ENCODE measurements at regions not wholly inside any gene's neighbourhood (a gene's known extent, or its start where the extent isn't known, plus 50 kb on each side); places are given as distances from the start of the nearest gene placed in this dataset.

DNA sequence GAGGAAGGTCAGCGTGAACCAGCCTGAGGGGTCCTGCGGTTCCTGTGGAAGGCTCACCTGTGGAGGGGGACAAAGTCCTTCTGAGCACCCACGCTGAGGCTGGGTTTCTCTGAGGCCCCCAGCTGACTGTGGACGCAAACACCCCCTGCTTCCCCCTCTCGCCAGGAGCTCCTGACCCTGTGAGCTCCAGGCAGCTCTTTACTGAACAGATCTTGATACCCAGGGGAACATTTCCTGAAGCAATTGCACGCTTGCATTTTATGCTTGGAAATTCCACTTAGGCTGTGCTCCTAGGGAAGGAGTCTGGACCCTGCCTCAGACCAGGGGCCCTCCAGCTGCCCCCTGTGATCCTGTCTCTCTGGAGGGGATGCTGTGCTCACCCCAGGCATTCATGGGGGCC, 454.2 kb upstream of the B3GAT1 start:
- H3K27ac Mint-ChIP-seq, result no peak overlapping the region
- no peak for DNase-seq
- CTCF ChIA-PET, result no interaction called here
- no peak overlapping the region for H3K4me3 Mint-ChIP-seq
- POLR2A ChIA-PET, result no interaction called here
- intact Hi-C loops (cut with micrococcal nuclease), result no loop called here
- peaks cover 2% of the 10 kb centered on the region for H3K4me1 Mint-ChIP-seq
- ATAC-seq (ENCODE audit: low read depth), result no peak
- TF ChIP-seq, protein P1, sequence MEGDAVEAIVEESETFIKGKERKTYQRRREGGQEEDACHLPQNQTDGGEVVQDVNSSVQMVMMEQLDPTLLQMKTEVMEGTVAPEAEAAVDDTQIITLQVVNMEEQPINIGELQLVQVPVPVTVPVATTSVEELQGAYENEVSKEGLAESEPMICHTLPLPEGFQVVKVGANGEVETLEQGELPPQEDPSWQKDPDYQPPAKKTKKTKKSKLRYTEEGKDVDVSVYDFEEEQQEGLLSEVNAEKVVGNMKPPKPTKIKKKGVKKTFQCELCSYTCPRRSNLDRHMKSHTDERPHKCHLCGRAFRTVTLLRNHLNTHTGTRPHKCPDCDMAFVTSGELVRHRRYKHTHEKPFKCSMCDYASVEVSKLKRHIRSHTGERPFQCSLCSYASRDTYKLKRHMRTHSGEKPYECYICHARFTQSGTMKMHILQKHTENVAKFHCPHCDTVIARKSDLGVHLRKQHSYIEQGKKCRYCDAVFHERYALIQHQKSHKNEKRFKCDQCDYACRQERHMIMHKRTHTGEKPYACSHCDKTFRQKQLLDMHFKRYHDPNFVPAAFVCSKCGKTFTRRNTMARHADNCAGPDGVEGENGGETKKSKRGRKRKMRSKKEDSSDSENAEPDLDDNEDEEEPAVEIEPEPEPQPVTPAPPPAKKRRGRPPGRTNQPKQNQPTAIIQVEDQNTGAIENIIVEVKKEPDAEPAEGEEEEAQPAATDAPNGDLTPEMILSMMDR (IDR thresholded peaks at IDR 0.05), result no peak
- H3K27me3 Mint-ChIP-seq, result no peaks in the 10 kb centered on the region
- no peaks in the 10 kb centered on the region for H3K36me3 Mint-ChIP-seq (ENCODE audit: low read depth)
- H3K9me3 Mint-ChIP-seq, result no peaks in the 10 kb centered on the region

DNA sequence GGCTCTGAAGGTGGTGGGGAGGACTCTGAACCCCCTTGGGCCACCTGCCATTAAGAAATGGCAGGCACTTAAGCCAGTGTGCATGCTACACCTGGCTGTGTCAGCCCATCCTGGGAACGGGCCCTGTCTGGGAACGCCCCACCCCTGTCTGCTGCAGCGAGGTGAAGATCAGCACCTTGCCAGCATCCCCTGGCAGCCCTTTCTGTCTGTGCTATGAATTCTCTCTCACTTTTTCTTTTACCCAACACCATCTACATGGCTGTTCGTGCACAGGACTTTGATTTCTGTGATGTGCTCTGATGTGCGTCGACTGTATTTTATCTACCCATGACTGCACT, 452.9 kb upstream of the B3GAT1 start:
- no peaks in the 10 kb centered on the region for H3K36me3 Mint-ChIP-seq (ENCODE audit: low read depth)

DNA sequence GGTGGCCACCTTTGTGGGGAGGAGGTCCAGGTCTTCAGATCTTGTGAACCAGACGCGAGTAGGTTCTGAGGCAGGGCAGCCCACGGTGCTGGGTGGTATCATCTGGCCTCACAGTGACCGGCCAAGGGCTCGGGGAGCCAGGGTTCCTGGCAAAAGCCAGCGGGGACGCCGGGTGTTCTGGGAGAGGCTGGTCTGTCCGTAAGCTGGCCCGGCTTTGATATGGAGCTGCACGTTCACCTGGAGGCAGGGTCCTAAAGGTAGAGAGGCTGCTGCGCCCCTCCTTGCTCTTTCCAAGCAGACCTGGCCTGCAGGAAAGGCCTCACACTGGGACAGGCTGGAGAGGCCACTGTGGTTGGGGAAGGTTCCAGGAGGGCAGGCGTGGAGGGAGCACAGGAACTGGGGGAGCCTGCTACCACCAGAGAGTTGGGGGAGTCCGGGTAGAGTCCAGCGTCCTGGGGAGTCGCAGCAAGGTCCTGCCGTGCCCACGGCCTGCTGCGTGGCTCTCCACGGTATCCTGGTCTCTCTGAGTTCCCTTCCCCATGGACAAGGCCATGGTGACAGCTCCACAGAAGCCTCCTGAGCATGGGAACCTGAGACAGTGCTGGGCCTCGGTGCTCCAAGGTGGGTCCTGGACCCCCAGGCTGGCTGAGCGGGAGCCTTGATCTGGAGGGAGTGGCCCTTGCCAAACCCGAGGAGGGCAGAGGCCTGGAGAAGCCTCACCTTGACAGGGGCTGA, 452.4 kb upstream of the B3GAT1 start:
- ATAC-seq (ENCODE audit: low read depth) (no peak), DNase-seq (no peak)
- Mint-ChIP-seq H3K4me1 (peaks cover 2% of the 10 kb centered on the region), H3K27me3 (no peaks in the 10 kb centered on the region), H3K9me3 (no peaks in the 10 kb centered on the region), H3K36me3 (ENCODE audit: low read depth) (no peaks in the 10 kb centered on the region), H3K27ac (no peak overlapping the region), H3K4me3 (no peak overlapping the region)
- intact Hi-C loops (cut with micrococcal nuclease), result no loop called here
- ChIA-PET POLR2A (no interaction called here), CTCF (no interaction called here)
- TF ChIP-seq, protein P1 (IDR thresholded peaks at IDR 0.05), result no peak

More for the DNA sequence above, 452.9 kb upstream of the B3GAT1 start:
- no peaks in the 10 kb centered on the region for H3K27me3 Mint-ChIP-seq
- intact Hi-C loops (cut with micrococcal nuclease), result no loop called here
- POLR2A ChIA-PET, result no interaction called here
- peaks cover 2% of the 10 kb centered on the region for H3K4me1 Mint-ChIP-seq
- DNase-seq, result no peak
- H3K9me3 Mint-ChIP-seq, result no peaks in the 10 kb centered on the region
- TF ChIP-seq, protein P1 (IDR thresholded peaks at IDR 0.05), result no peak
- CTCF ChIA-PET, result no interaction called here
- no peak overlapping the region for H3K27ac Mint-ChIP-seq
- H3K4me3 Mint-ChIP-seq, result no peak overlapping the region
- ATAC-seq (ENCODE audit: low read depth), result no peak

DNA sequence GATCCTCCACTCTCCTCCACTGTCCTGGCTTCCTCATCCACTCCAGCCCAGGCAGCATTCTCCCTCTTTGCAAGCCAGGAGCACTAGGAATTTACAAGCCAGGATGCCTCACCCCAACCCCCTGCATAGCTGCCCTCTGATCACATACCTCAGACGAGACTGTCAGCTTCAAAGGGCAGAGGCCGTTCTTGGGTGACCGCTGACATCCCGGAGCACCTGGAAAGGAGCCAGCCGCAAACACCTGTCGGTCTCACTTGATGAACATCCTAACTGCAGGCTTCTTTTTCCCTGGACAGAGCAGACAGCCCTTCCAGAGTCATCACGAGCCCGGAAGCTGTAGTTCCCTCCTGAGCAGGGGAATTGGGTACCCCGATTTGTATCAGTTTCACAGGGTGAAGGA, 451.3 kb upstream of the B3GAT1 start:
- POLR2A ChIA-PET, result no interaction called here
- Mint-ChIP-seq H3K4me1 (peaks cover 2% of the 10 kb centered on the region), H3K27me3 (no peaks in the 10 kb centered on the region), H3K4me3 (no peak overlapping the region), H3K36me3 (ENCODE audit: low read depth) (no peaks in the 10 kb centered on the region), H3K27ac (no peak overlapping the region), H3K9me3 (no peaks in the 10 kb centered on the region)
- intact Hi-C loops (cut with micrococcal nuclease), result no loop called here
- TF ChIP-seq, protein P1 (IDR thresholded peaks at IDR 0.05), result no peak
- CTCF ChIA-PET, result no interaction called here
- no peak for DNase-seq
- no peak for ATAC-seq (ENCODE audit: low read depth)

DNA sequence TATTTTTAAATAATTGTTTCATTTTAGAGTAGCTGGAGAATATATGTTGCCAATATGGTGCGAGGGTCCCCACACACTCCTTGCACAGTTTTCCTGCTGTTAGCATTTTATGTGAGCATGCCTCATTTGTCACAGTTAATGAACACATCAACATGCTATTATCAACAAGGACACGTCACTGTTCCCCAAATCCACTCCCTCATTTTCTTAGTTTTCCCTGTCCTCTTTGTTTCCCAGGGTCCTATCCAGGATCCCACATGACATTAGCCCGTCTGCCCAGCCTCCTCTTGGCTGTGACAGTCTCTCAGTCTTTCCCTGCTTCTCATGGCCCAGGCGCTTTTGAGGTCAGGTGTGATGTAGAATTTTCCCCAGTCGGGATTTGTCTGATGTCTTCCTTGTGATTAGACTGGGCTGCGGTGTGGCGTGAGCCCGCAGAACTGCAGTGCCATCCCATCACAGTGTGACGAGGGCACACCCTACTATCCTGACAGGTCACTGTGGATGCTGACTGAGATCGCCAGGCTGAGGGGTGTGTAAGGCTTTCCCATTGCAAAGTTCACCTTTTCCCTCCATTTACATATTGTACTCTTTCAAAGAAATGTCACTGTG, 450.6 kb upstream of the B3GAT1 start:
- no peak overlapping the region for H3K4me3 Mint-ChIP-seq
- ChIA-PET POLR2A (no interaction called here), CTCF (no interaction called here)
- ATAC-seq (ENCODE audit: low read depth) (no peak), DNase-seq (no peak)
- H3K27me3 Mint-ChIP-seq, result no peaks in the 10 kb centered on the region
- no peaks in the 10 kb centered on the region for H3K4me1 Mint-ChIP-seq
- no peak overlapping the region for H3K27ac Mint-ChIP-seq
- no peaks in the 10 kb centered on the region for H3K9me3 Mint-ChIP-seq
- TF ChIP-seq, protein P1 (IDR thresholded peaks at IDR 0.05), result no peak
- no peaks in the 10 kb centered on the region for H3K36me3 Mint-ChIP-seq (ENCODE audit: low read depth)
- intact Hi-C loops (cut with micrococcal nuclease), result no loop called here
